ENCODE measurements at regions not wholly inside any gene's neighbourhood (a gene's known extent, or its start where the extent isn't known, plus 50 kb on each side); places are given as distances from the start of the nearest gene placed in this dataset.

DNA sequence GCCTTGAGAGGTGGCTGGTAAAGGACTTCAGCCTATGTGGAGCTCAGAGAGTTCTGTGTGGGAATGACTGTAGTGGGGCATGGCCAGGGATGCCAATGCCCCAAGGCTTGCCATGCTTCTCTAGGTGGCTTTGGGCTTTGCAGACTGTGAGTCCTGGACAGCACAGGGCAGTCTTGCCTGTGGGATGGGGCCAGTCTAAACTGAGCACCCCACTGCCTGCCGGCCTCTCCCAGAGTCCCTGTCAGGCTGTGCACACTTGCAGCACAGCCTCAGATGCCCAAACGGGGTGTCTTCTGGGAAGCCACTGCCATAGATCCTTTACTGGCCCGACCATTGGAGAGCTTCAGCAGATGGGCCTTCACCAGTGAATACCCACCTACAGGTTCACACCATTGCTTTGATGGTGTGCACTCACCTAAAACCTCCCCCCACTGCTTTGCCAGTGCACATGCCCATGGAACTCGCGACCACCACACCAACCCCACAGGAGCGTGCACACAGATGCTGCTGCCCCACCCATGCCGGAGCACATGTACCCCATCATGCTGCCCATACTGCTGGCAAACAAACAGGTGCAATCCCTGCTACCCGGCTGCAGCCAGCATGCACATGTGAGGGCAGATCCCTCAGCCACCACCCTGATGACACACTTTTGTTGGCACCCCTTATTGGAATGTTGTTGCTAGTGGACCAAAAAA is 97.3 kb upstream of the CNKSR2 start:
- H3K4me1 ChIP-seq, result no peaks in the 10 kb centered on the region
- no peaks in the 10 kb centered on the region for H3K27me3 ChIP-seq (replicated peaks in 1 of 7)
- H3K9me3 ChIP-seq, result peaks cover 0 to 31% (median 0%) of the 10 kb centered on the region in 8 donors
- H3K4me3 ChIP-seq, result no peak overlapping the region
- no peak for DNase-seq
- TF ChIP-seq POLR2AphosphoS5 (IDR thresholded peaks at IDR 0.05), result no peak
- TF ChIP-seq POLR2A (IDR thresholded peaks at IDR 0.05), result no peak
- TF ChIP-seq, protein P1, sequence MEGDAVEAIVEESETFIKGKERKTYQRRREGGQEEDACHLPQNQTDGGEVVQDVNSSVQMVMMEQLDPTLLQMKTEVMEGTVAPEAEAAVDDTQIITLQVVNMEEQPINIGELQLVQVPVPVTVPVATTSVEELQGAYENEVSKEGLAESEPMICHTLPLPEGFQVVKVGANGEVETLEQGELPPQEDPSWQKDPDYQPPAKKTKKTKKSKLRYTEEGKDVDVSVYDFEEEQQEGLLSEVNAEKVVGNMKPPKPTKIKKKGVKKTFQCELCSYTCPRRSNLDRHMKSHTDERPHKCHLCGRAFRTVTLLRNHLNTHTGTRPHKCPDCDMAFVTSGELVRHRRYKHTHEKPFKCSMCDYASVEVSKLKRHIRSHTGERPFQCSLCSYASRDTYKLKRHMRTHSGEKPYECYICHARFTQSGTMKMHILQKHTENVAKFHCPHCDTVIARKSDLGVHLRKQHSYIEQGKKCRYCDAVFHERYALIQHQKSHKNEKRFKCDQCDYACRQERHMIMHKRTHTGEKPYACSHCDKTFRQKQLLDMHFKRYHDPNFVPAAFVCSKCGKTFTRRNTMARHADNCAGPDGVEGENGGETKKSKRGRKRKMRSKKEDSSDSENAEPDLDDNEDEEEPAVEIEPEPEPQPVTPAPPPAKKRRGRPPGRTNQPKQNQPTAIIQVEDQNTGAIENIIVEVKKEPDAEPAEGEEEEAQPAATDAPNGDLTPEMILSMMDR (IDR thresholded peaks at IDR 0.05 in 8 of 11, conservative IDR thresholded peaks at IDR 0.05 in 3 of 11), result no peak
- H3K36me3 ChIP-seq, result no peaks in the 10 kb centered on the region
- H3K27ac ChIP-seq, result no peak overlapping the region
- 80 to 100% (median 84%) methylated on average over 2 to 8 of the region's 8 CpGs for WGBS, 5 donors
- intact Hi-C loops (cut with DNase I; ENCODE audit: low total_unique reads), result no loop called here

DNA sequence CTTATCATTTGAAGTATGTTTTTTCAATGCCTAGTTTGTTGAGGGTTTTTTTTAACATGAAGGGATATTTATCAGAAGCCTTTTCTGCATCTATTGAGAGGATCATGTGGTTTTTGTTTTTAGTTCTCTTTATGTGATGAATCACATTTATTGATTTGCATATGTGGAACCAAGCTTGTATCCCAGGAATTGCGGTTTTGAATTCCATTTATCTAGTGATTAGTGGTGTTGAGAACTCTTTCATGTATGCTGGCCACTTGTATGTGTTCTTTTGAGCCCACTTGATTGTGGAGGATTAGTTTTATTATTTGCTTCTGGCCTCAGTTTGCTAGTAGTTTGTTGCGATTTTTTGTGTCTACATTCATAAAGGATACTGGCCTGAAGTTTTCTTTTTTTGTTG is 85.0 kb upstream of the CNKSR2 start:
- Histone ChIP-seq H3K9me3 (peaks cover 0 to 1% (median 0%) of the 10 kb centered on the region in 8 donors), H3K27me3 (replicated peaks in 1 of 7) (no peaks in the 10 kb centered on the region), H3K4me3 (no peak overlapping the region), H3K36me3 (no peaks in the 10 kb centered on the region), H3K27ac (no peak overlapping the region), H3K4me1 (no peaks in the 10 kb centered on the region)
- no peak for DNase-seq
- TF ChIP-seq, protein P1 (IDR thresholded peaks at IDR 0.05 in 8 of 11, conservative IDR thresholded peaks at IDR 0.05 in 3 of 11), result no peak
- TF ChIP-seq POLR2A (IDR thresholded peaks at IDR 0.05), result no peak
- no peak for TF ChIP-seq POLR2AphosphoS5 (IDR thresholded peaks at IDR 0.05)
- 53 to 95% (median 81%) methylated on average over 2 of the region's 2 CpGs for WGBS, 5 donors
- intact Hi-C loops (cut with DNase I; ENCODE audit: low total_unique reads), result no loop called here

DNA sequence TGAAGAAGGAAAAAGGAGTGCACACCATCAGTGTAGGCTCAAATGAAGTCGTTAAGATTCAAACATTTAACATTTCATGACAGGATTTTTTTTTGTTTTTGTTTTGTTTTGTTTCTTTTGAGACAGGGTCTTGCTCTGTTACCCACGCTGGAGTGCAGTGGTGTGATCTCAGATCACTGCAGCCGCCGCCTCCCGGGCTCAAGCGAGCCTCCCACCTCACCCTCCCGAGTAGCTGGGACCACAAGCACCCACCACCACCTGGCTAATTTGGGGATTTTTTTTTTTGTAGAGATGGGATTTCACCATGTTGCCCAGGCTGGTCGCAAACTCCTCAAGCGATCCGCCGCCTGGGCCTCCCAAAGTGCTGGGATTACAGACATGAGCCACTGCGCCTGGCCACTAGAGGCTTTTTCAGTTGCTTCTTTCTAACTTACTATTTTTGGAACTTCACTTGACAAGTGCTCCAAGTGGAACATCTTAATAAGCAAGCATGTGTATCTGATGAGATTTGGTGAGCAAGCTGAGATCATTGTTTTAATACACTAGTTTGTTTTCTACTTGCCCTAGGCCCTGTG is 78.9 kb upstream of the CNKSR2 start:
- WGBS, 5 donors, result 70 to 91% (median 87%) methylated on average over 12 of the region's 12 CpGs
- H3K27ac ChIP-seq, result no peak overlapping the region
- intact Hi-C loops (cut with DNase I; ENCODE audit: low total_unique reads), result no loop called here
- H3K9me3 ChIP-seq, result no peaks in the 10 kb centered on the region
- H3K4me3 ChIP-seq, result no peak overlapping the region
- peak; percentile 14 for DNase-seq
- no peaks in the 10 kb centered on the region for H3K4me1 ChIP-seq
- no peaks in the 10 kb centered on the region for H3K27me3 ChIP-seq (replicated peaks in 1 of 7)
- TF ChIP-seq, protein P1 (IDR thresholded peaks at IDR 0.05 in 8 of 11, conservative IDR thresholded peaks at IDR 0.05 in 3 of 11), result no peak
- no peak for TF ChIP-seq POLR2A (IDR thresholded peaks at IDR 0.05)
- no peak for TF ChIP-seq POLR2AphosphoS5 (IDR thresholded peaks at IDR 0.05)
- H3K36me3 ChIP-seq, result no peaks in the 10 kb centered on the region

DNA sequence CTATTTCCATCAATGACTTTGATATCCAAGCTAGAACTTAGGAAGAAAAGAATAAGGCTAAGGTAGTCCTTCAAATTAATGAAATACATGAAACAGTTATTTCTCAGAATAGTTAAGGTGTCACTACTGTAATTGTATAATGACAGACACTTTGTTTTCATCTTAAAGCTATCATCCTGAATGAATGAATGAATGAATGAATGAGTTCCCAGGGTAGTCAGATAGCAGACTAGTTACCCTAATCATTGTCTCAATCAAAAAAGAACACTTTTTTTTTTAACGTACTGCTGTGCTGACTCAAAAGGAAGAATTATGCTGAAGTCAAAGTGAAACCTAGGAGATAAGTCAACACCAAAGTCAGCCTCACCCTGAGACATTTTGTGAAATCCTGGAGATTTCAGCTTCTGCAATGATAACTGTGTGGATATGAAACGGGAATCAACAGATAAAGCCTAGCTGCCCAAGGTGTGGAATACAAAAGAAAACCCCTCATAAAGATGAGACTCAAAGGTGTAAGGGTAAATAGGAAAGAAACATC is 68.3 kb upstream of the CNKSR2 start:
- no peaks in the 10 kb centered on the region for H3K9me3 ChIP-seq
- no peaks in the 10 kb centered on the region for H3K27me3 ChIP-seq (replicated peaks in 1 of 7)
- H3K4me3 ChIP-seq, result no peak overlapping the region
- intact Hi-C loops (cut with DNase I; ENCODE audit: low total_unique reads), result no loop called here
- WGBS, 5 donors, result 52 to 75% (median 57%) methylated on average over 2 of the region's 2 CpGs
- no peak for DNase-seq
- H3K27ac ChIP-seq, result no peak overlapping the region
- no peaks in the 10 kb centered on the region for H3K4me1 ChIP-seq
- H3K36me3 ChIP-seq, result no peaks in the 10 kb centered on the region
- TF ChIP-seq POLR2A (IDR thresholded peaks at IDR 0.05), result no peak
- no peak for TF ChIP-seq POLR2AphosphoS5 (IDR thresholded peaks at IDR 0.05)
- TF ChIP-seq, protein P1 (IDR thresholded peaks at IDR 0.05 in 8 of 11, conservative IDR thresholded peaks at IDR 0.05 in 3 of 11), result no peak
